SK-N-MC (cell line): ENCODE measurements at regions not wholly inside any gene's neighbourhood (a gene's known extent, or its start where the extent isn't known, plus 50 kb on each side); places are given as distances from the start of the nearest gene placed in this dataset.

Experiments
- DNase-seq: peaks from one replicate; pipeline ENCODE4 v3.0.0-alpha.2; 2011; ENCODE audit warnings: low read depth, low spot score
- H3K27ac ChIP-seq: fragments of 200-600 bp; sonication (generic); 2 replicates; pipeline ENCODE4 v1.5.1; 2016; ENCODE audit warnings: mixed run types
- H3K36me3 ChIP-seq: fragments of 200-600 bp; sonication (generic); 2 replicates; pipeline ENCODE4 v1.6.1; 2017; ENCODE audit warnings: antibody characterized with exemption, low read length, mixed read lengths; ENCODE audit not compliant: insufficient read depth
- H3K4me3 ChIP-seq: fragments of 200-600 bp; sonication (generic); 2 replicates; pipeline ENCODE4 v1.5.1; 2016
- H3K9ac ChIP-seq: fragments of 200-600 bp; sonication (generic); 2 replicates; pipeline ENCODE4 v1.8.0; 2017; ENCODE audit warnings: mixed run types, mixed read lengths; ENCODE audit not compliant: insufficient read length
- H3K9me3 ChIP-seq: fragments of 200-600 bp; sonication (generic); 2 replicates; pipeline ENCODE4 v1.6.1; 2017; ENCODE audit warnings: low read depth, mild to moderate bottlenecking, antibody characterized with exemption, low read length, moderate library complexity, mixed read lengths
- EZH2 ChIP-seq: fragments of 200-600 bp; sonication (generic); IDR thresholded peaks from one replicate; pipeline ENCODE4 v1.6.1; 2017; ENCODE audit warnings: antibody characterized with exemption
- FOXP2 ChIP-seq: optimal IDR thresholded peaks from 2 replicates; pipeline ENCODE3; 2011; ENCODE audit warnings: mild to moderate bottlenecking, moderate library complexity; ENCODE audit not compliant: insufficient read depth; ENCODE audit errors: extremely low read length, control extremely low read depth
- POLR2AphosphoS5 ChIP-seq: IDR thresholded peaks from 2 replicates; pipeline ENCODE4 v1.6.1; 2012; ENCODE audit warnings: mild to moderate bottlenecking, low read depth, low read length, borderline replicate concordance

GRCh38 chr14:98347686-98348085 is 924.3 kb downstream of the BCL11B start:
- no peak overlapping the region for H3K9ac ChIP-seq
- no peak for DNase-seq
- TF ChIP-seq FOXP2 (no peak), POLR2AphosphoS5 (no peak), EZH2 (no peak)
- no peaks in the 10 kb centered on the region for H3K36me3 ChIP-seq
- H3K27ac ChIP-seq: no peak overlapping the region
- no peak overlapping the region for H3K4me3 ChIP-seq
- H3K9me3 ChIP-seq: no peaks in the 10 kb centered on the region

- Histone ChIP-seq H3K36me3 (no peaks in the 10 kb centered on the region), H3K9me3 (no peaks in the 10 kb centered on the region), H3K9ac (no peak overlapping the region), H3K4me3 (no peak overlapping the region), H3K27ac (no peak overlapping the region)
- DNase-seq: no peak
- TF ChIP-seq EZH2: no peak
- no peak for TF ChIP-seq POLR2AphosphoS5
- no peak for TF ChIP-seq FOXP2
These were observed 923.5 kb downstream of the BCL11B start for GRCh38 chr14:98348505-98348904.

GRCh38 chr14:98350213-98350612 is 921.8 kb downstream of the BCL11B start:
- Histone ChIP-seq H3K36me3 (no peaks in the 10 kb centered on the region), H3K9ac (no peak overlapping the region), H3K27ac (no peak overlapping the region), H3K9me3 (no peaks in the 10 kb centered on the region), H3K4me3 (no peak overlapping the region)
- TF ChIP-seq POLR2AphosphoS5 (no peak), FOXP2 (no peak), EZH2 (no peak)
- DNase-seq: no peak

- Histone ChIP-seq H3K4me3 (no peak overlapping the region), H3K9ac (no peak overlapping the region), H3K27ac (no peak overlapping the region), H3K9me3 (no peaks in the 10 kb centered on the region), H3K36me3 (no peaks in the 10 kb centered on the region)
- TF ChIP-seq POLR2AphosphoS5 (no peak), FOXP2 (no peak), EZH2 (no peak)
- DNase-seq: no peak
These were observed 907.0 kb downstream of the BCL11B start for GRCh38 chr14:98364961-98365360.

- DNase-seq: no peak
- TF ChIP-seq EZH2 (no peak), POLR2AphosphoS5 (no peak), FOXP2 (no peak)
- H3K4me3 ChIP-seq: no peak overlapping the region
These were observed 905.6 kb downstream of the BCL11B start for GRCh38 chr14:98366429-98366828.

GRCh38 chr14:98368221-98368620 is 903.8 kb downstream of the BCL11B start:
- no peaks in the 10 kb centered on the region for H3K36me3 ChIP-seq
- no peak overlapping the region for H3K4me3 ChIP-seq
- no peak overlapping the region for H3K9ac ChIP-seq
- no peak for TF ChIP-seq FOXP2
- no peak for DNase-seq
- no peak overlapping the region for H3K27ac ChIP-seq
- H3K9me3 ChIP-seq: no peaks in the 10 kb centered on the region

More at GRCh38 chr14:98366429-98366828, 905.6 kb downstream of the BCL11B start:
- Histone ChIP-seq H3K9ac (no peak overlapping the region), H3K27ac (no peak overlapping the region), H3K9me3 (no peaks in the 10 kb centered on the region), H3K36me3 (no peaks in the 10 kb centered on the region)

GRCh38 chr14:98368916-98369315 is 903.1 kb downstream of the BCL11B start:
- TF ChIP-seq EZH2 (no peak), FOXP2 (no peak), POLR2AphosphoS5 (no peak)
- H3K9ac ChIP-seq: no peak overlapping the region
- no peak overlapping the region for H3K4me3 ChIP-seq
- no peak overlapping the region for H3K27ac ChIP-seq
- H3K9me3 ChIP-seq: no peaks in the 10 kb centered on the region
- DNase-seq: no peak
- no peaks in the 10 kb centered on the region for H3K36me3 ChIP-seq

GRCh38 chr14:98369344-98369743 is 902.7 kb downstream of the BCL11B start:
- H3K27ac ChIP-seq: no peak overlapping the region
- no peaks in the 10 kb centered on the region for H3K36me3 ChIP-seq
- H3K9ac ChIP-seq: no peak overlapping the region
- TF ChIP-seq POLR2AphosphoS5: no peak
- TF ChIP-seq FOXP2: no peak
- TF ChIP-seq EZH2: no peak
- no peak overlapping the region for H3K4me3 ChIP-seq
- H3K9me3 ChIP-seq: no peaks in the 10 kb centered on the region
- DNase-seq: no peak

- H3K27ac ChIP-seq: no peak overlapping the region
- TF ChIP-seq EZH2: no peak
- TF ChIP-seq FOXP2: no peak
- TF ChIP-seq POLR2AphosphoS5: no peak
- no peak overlapping the region for H3K4me3 ChIP-seq
- no peaks in the 10 kb centered on the region for H3K9me3 ChIP-seq
- H3K36me3 ChIP-seq: no peaks in the 10 kb centered on the region
- no peak for DNase-seq
- no peak overlapping the region for H3K9ac ChIP-seq
These were observed 901.6 kb downstream of the BCL11B start for GRCh38 chr14:98370352-98370751.

GRCh38 chr14:98371141-98371540 is 900.9 kb downstream of the BCL11B start:
- no peaks in the 10 kb centered on the region for H3K9me3 ChIP-seq
- no peak overlapping the region for H3K4me3 ChIP-seq
- no peak overlapping the region for H3K27ac ChIP-seq
- DNase-seq: no peak
- no peak overlapping the region for H3K9ac ChIP-seq
- no peaks in the 10 kb centered on the region for H3K36me3 ChIP-seq
- TF ChIP-seq EZH2 (no peak), FOXP2 (no peak), POLR2AphosphoS5 (no peak)
